ENCODE measurements at regions not wholly inside any gene's neighbourhood (a gene's known extent, or its start where the extent isn't known, plus 50 kb on each side); places are given as distances from the start of the nearest gene placed in this dataset.
A peak's percentile ranks its signal among the peaks of the same experiment; 100 is the strongest.
"Not testable (repeated sequence)": the region's sequence is repeated elsewhere in the genome, so short reads cannot be mapped to it uniquely, and the experiment has no call there.

GRCh38 chr4:138788857-138789256 is 226.7 kb upstream of the NOCT start:
- WGBS, 2 donors: 82 to 88% methylated on average over 5 of the region's 5 CpGs
- TF ChIP-seq POLR2A (IDR thresholded peaks at IDR 0.05): no peak
- TF ChIP-seq EP300 (IDR thresholded peaks at IDR 0.05): no peak
- no peak for TF ChIP-seq CTCF (IDR thresholded peaks at IDR 0.05)
- no peaks in the 10 kb centered on the region for H3K9me3 ChIP-seq
- DNase-seq (ENCODE audit: low spot score in 2 of 2): no peak
- H3K4me1 ChIP-seq: no peaks in the 10 kb centered on the region
- no peaks in the 10 kb centered on the region for H3K36me3 ChIP-seq
- H3K27me3 ChIP-seq: no peaks in the 10 kb centered on the region
- no peak overlapping the region for H3K27ac ChIP-seq
- no peak overlapping the region for H3K4me3 ChIP-seq

GRCh38 chr4:138788267-138788790 is 227.3 kb upstream of the NOCT start:
- 88 to 98% methylated on average over 1 of the region's 1 CpG for WGBS, 2 donors
- DNase-seq (ENCODE audit: low spot score in 2 of 2): no peak
- H3K36me3 ChIP-seq: no peaks in the 10 kb centered on the region

GRCh38 chr4:138779761-138780160 is 235.8 kb upstream of the NOCT start:
- DNase-seq (ENCODE audit: low spot score in 2 of 2); H3K4me1 ChIP-seq: not testable (repeated sequence)
- WGBS, 2 donors: 98 to 100% methylated on average over 2 of the region's 2 CpGs

More at GRCh38 chr4:138788267-138788790, 227.3 kb upstream of the NOCT start:
- Histone ChIP-seq H3K9me3 (no peaks in the 10 kb centered on the region), H3K27me3 (no peaks in the 10 kb centered on the region), H3K27ac (no peak overlapping the region), H3K4me1 (no peaks in the 10 kb centered on the region), H3K4me3 (no peak overlapping the region)
- TF ChIP-seq EP300 (IDR thresholded peaks at IDR 0.05): no peak
- no peak for TF ChIP-seq POLR2A (IDR thresholded peaks at IDR 0.05)
- TF ChIP-seq CTCF (IDR thresholded peaks at IDR 0.05): no peak

GRCh38 chr4:138775890-138776289 is 239.7 kb upstream of the NOCT start:
- 37 to 47% methylated on average over 6 of the region's 6 CpGs for WGBS, 2 donors
- Histone ChIP-seq H3K4me1 (peaks cover 0 to 4% (median 0%) of the 10 kb centered on the region in 4 donors), H3K36me3 (no peaks in the 10 kb centered on the region), H3K27ac (no peak overlapping the region), H3K4me3 (no peak overlapping the region), H3K27me3 (no peaks in the 10 kb centered on the region), H3K9me3 (peaks cover 0 to 5% (median 0%) of the 10 kb centered on the region in 4 donors)
- TF ChIP-seq POLR2A (IDR thresholded peaks at IDR 0.05) (no peak), EP300 (IDR thresholded peaks at IDR 0.05) (no peak), CTCF (IDR thresholded peaks at IDR 0.05) (no peak)
- DNase-seq (ENCODE audit: low spot score in 2 of 2): peak in 1 of 2 donors; percentile 8

More at GRCh38 chr4:138779761-138780160, 235.8 kb upstream of the NOCT start:
- H3K27me3 ChIP-seq, H3K36me3 ChIP-seq, H3K27ac ChIP-seq, H3K9me3 ChIP-seq, H3K4me3 ChIP-seq: not testable (repeated sequence)

GRCh38 chr4:138775489-138775888 is 240.1 kb upstream of the NOCT start:
- H3K4me3 ChIP-seq: no peak overlapping the region
- no peak for TF ChIP-seq POLR2A (IDR thresholded peaks at IDR 0.05)
- no peak for TF ChIP-seq EP300 (IDR thresholded peaks at IDR 0.05)
- TF ChIP-seq CTCF (IDR thresholded peaks at IDR 0.05): no peak
- no peaks in the 10 kb centered on the region for H3K27me3 ChIP-seq
- H3K36me3 ChIP-seq: no peaks in the 10 kb centered on the region
- peaks cover 0 to 5% (median 0%) of the 10 kb centered on the region in 4 donors for H3K9me3 ChIP-seq
- peaks cover 0 to 4% (median 0%) of the 10 kb centered on the region in 4 donors for H3K4me1 ChIP-seq
- no peak for DNase-seq (ENCODE audit: low spot score in 2 of 2)
- H3K27ac ChIP-seq: no peak overlapping the region
- WGBS, 2 donors: 49 to 51% methylated on average over 3 of the region's 3 CpGs

GRCh38 chr4:138774940-138775339 is 240.6 kb upstream of the NOCT start:
- TF ChIP-seq POLR2A (IDR thresholded peaks at IDR 0.05): no peak
- TF ChIP-seq CTCF (IDR thresholded peaks at IDR 0.05): no peak
- no peak for TF ChIP-seq EP300 (IDR thresholded peaks at IDR 0.05)
- H3K36me3 ChIP-seq: no peaks in the 10 kb centered on the region
- WGBS, 2 donors: 66 to 68% methylated on average over 4 of the region's 4 CpGs
- no peak overlapping the region for H3K27ac ChIP-seq
- DNase-seq (ENCODE audit: low spot score in 2 of 2): no peak
- no peak overlapping the region for H3K4me3 ChIP-seq
- no peaks in the 10 kb centered on the region for H3K27me3 ChIP-seq
- H3K4me1 ChIP-seq: peaks cover 0 to 4% (median 0%) of the 10 kb centered on the region in 4 donors
- peaks cover 0 to 5% (median 0%) of the 10 kb centered on the region in 4 donors for H3K9me3 ChIP-seq

- not testable (repeated sequence) for H3K27me3 ChIP-seq; H3K4me1 ChIP-seq; H3K4me3 ChIP-seq; DNase-seq (ENCODE audit: low spot score in 2 of 2); H3K27ac ChIP-seq; H3K9me3 ChIP-seq; H3K36me3 ChIP-seq
- WGBS, 2 donors: 93 to 94% methylated on average over 4 of the region's 4 CpGs
Measured at GRCh38 chr4:138774125-138774524, 241.5 kb upstream of the NOCT start.
